ENCODE measurements at regions not wholly inside any gene's neighbourhood (a gene's known extent, or its start where the extent isn't known, plus 50 kb on each side); places are given as distances from the start of the nearest gene placed in this dataset.

DNA sequence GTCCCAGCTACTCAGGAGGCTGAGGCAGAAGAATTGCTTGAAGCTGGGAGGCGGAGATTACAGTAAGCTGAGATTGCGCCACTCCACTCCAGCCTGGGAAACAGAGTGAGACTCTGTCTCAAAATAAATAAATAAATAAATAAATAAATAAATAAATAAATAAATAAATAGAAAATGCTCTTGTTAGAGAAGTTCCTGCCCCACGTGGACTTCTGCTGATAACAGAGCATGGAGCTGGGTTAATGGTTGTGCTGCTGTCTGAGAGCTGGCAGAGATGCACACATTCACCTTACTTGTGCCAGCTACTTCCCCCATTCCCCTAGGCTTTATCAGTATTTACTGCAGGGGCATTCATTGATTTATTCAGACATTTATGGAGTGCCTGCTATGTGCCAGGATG is 155.2 kb upstream of the KCNG1 start:
- H3K4me3 ChIP-seq (ENCODE audit: low read depth, low read length) = no peak overlapping the region
- DNase-seq (ENCODE audit: low read depth) = no peak
- in situ Hi-C loops (cut with HindIII; ENCODE audit: low sequenced_read_pairs) = no loop called here
- TF ChIP-seq, protein P1, sequence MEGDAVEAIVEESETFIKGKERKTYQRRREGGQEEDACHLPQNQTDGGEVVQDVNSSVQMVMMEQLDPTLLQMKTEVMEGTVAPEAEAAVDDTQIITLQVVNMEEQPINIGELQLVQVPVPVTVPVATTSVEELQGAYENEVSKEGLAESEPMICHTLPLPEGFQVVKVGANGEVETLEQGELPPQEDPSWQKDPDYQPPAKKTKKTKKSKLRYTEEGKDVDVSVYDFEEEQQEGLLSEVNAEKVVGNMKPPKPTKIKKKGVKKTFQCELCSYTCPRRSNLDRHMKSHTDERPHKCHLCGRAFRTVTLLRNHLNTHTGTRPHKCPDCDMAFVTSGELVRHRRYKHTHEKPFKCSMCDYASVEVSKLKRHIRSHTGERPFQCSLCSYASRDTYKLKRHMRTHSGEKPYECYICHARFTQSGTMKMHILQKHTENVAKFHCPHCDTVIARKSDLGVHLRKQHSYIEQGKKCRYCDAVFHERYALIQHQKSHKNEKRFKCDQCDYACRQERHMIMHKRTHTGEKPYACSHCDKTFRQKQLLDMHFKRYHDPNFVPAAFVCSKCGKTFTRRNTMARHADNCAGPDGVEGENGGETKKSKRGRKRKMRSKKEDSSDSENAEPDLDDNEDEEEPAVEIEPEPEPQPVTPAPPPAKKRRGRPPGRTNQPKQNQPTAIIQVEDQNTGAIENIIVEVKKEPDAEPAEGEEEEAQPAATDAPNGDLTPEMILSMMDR (IDR thresholded peaks at IDR 0.05; ENCODE audit: low read depth, low read length, missing control alignments) = no peak

DNA sequence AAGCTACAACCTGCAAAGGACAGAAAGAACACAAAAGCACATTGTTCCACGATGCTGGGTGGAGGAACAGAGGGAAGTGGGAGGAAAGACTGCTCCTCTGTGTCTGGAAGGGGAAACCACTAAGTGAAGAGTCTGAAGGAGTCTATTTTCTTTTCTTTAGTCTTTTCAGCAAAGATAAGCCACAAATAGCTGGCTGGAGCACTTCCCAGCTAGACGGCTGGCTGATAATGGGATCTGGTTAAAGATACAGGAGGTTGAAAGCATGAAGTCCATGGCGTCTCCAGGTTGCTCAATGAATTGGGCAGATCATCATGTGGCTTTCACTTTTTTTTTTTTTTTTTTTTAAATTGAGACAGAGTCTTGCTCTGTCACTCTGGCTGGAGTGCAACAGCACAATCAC is 154.0 kb upstream of the KCNG1 start:
- TF ChIP-seq, protein P1 (IDR thresholded peaks at IDR 0.05; ENCODE audit: low read depth, low read length, missing control alignments) = no peak
- peak; percentile 36 for DNase-seq (ENCODE audit: low read depth)
- in situ Hi-C loops (cut with HindIII; ENCODE audit: low sequenced_read_pairs) = no loop called here
- H3K4me3 ChIP-seq (ENCODE audit: low read depth, low read length) = no peak overlapping the region

DNA sequence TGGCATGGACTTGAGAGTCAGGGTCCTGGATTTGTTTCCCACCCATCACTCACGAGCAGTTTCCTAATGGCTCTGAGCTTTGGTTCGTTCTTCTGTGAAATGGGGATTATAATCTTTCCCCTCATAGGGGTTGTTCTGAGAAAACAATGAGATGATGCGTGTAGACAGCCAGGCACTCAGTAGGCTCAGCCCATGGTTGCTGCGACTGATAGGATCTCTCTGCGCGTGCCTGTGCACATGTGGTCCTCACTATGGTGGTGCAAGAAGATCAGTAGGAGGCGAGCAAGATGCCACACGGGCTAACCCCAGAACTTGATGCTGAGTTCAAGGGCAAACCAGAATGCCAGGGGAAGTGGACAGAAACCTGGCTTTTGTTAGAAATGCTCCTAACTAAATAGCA is 153.5 kb upstream of the KCNG1 start:
- DNase-seq (ENCODE audit: low read depth) = no peak
- H3K4me3 ChIP-seq (ENCODE audit: low read depth, low read length) = no peak overlapping the region
- TF ChIP-seq, protein P1 (IDR thresholded peaks at IDR 0.05; ENCODE audit: low read depth, low read length, missing control alignments) = no peak
- in situ Hi-C loops (cut with HindIII; ENCODE audit: low sequenced_read_pairs) = no loop called here

DNA sequence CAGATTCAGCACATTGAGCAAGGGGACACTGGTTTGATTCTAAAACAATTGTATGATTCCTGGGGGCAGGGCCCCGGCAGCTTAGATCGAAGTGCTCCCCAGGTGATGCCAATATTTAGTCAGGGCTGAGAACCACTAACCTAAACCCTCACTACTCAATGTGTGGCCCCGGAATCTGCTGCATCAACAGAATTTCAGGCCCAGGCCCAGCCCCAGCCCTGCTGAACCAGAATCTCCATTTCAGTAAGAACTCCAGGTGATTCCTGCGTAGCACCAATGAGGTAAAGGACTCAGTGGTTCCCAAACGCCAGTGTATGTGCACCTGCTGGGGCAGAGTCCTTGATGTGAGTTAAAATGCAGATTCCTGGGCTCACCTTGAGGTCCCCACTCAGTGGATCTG is 152.8 kb upstream of the KCNG1 start:
- in situ Hi-C loops (cut with HindIII; ENCODE audit: low sequenced_read_pairs) = no loop called here
- TF ChIP-seq, protein P1 (IDR thresholded peaks at IDR 0.05; ENCODE audit: low read depth, low read length, missing control alignments) = no peak
- H3K4me3 ChIP-seq (ENCODE audit: low read depth, low read length) = no peak overlapping the region
- no peak for DNase-seq (ENCODE audit: low read depth)

DNA sequence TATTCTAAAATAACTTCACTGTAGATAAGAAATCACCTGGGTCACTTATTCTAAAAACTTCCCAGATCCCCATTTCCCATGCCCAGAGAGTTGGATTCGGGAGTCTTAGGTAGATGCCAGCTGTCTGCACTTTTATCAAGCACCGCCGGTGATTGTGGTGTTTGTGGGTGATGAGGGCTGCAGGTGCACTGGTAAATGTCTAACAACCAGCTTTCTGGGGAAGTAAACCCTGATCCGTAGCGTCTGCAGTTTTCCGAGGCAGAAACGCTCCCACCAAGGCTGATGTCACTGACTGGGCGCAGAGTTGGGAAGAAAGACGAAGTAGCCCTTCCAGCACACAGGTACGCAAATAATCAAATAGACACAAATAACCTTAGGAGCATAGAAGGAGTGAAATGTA is 152.2 kb upstream of the KCNG1 start:
- no peak for DNase-seq (ENCODE audit: low read depth)
- no peak overlapping the region for H3K4me3 ChIP-seq (ENCODE audit: low read depth, low read length)
- TF ChIP-seq, protein P1 (IDR thresholded peaks at IDR 0.05; ENCODE audit: low read depth, low read length, missing control alignments) = no peak
- in situ Hi-C loops (cut with HindIII; ENCODE audit: low sequenced_read_pairs) = no loop called here

DNA sequence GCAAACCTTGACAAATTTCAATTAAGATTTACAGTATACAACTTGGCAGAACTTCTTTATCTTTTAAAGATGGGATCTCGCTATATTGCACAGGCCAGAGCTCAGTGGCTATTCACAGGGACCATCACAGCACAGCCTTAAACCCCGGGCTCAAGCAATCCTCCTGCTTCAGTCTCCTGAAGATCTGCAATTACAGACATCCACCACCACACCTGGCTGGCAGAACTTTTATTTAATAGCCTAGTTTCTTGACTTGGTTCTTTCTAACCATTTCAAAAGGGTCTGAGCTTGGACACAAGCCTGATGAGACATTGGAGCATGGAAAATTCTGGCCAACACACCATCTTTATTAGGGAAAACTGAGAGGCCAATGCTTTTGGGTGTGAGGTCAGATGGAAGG is 151.6 kb upstream of the KCNG1 start:
- TF ChIP-seq, protein P1 (IDR thresholded peaks at IDR 0.05; ENCODE audit: low read depth, low read length, missing control alignments) = no peak
- no peak overlapping the region for H3K4me3 ChIP-seq (ENCODE audit: low read depth, low read length)
- in situ Hi-C loops (cut with HindIII; ENCODE audit: low sequenced_read_pairs) = no loop called here

More for the DNA sequence above, 151.6 kb upstream of the KCNG1 start:
- DNase-seq (ENCODE audit: low read depth) = no peak

All from astrocyte of the cerebellum (primary cell).